GM18867 (cell line): ENCODE measurements at regions not wholly inside any gene's neighbourhood (a gene's known extent, or its start where the extent isn't known, plus 50 kb on each side); places are given as distances from the start of the nearest gene placed in this dataset.

Experiments used
- ATAC-seq: cut with Tn5 transposase; IDR thresholded peaks from one replicate; pipeline ENCODE4 v1.9.1; 2021; ENCODE audit warnings: mild to moderate bottlenecking, moderate library complexity; ENCODE audit not compliant: unreplicated experiment

- ATAC-seq: no peak
Observed at GRCh38 chr15:61743345-61743909, 316.8 kb downstream of the VPS13C start.

- ATAC-seq: no peak
Observed at GRCh38 chr15:61742591-61742990, 317.7 kb downstream of the VPS13C start.

- ATAC-seq: no peak
Observed at GRCh38 chr15:61736790-61737189, 323.5 kb downstream of the VPS13C start.

- no peak for ATAC-seq
Observed at GRCh38 chr15:61731099-61731498, 329.1 kb downstream of the VPS13C start.

GRCh38 chr15:61729646-61730045 is 330.6 kb downstream of the VPS13C start:
- ATAC-seq: no peak

- no peak for ATAC-seq
Observed at GRCh38 chr15:61726166-61726565, 334.1 kb downstream of the VPS13C start.

GRCh38 chr15:61725251-61725650 is 335.0 kb downstream of the VPS13C start:
- no peak for ATAC-seq

GRCh38 chr15:61724251-61724939 is 335.9 kb downstream of the VPS13C start:
- no peak for ATAC-seq

- no peak for ATAC-seq
Observed at GRCh38 chr15:61721418-61721817, 338.8 kb downstream of the VPS13C start.

- ATAC-seq: no peak
Observed at GRCh38 chr15:61720197-61720704, 340.0 kb downstream of the VPS13C start.

GRCh38 chr15:61715082-61715481 is 345.2 kb downstream of the VPS13C start:
- ATAC-seq: no peak

GRCh38 chr15:61712129-61712759 is 348.0 kb downstream of the VPS13C start:
- no peak for ATAC-seq

GRCh38 chr15:61702224-61703020 is 357.8 kb downstream of the VPS13C start:
- no peak for ATAC-seq

GRCh38 chr15:61701455-61701854 is 358.8 kb downstream of the VPS13C start:
- ATAC-seq: no peak

- ATAC-seq: no peak
Observed at GRCh38 chr15:61700803-61701202, 359.4 kb downstream of the VPS13C start.

- ATAC-seq: no peak
Observed at GRCh38 chr15:61697796-61698195, 362.5 kb downstream of the VPS13C start.

- ATAC-seq: no peak
Observed at GRCh38 chr15:61689067-61689466, 371.2 kb downstream of the VPS13C start.

- no peak for ATAC-seq
Observed at GRCh38 chr15:61687651-61688050, 372.6 kb downstream of the VPS13C start.

GRCh38 chr15:61687124-61687523 is 373.1 kb downstream of the VPS13C start:
- ATAC-seq: no peak

GRCh38 chr15:61685971-61686370 is 374.3 kb downstream of the VPS13C start:
- no peak for ATAC-seq

GRCh38 chr15:61685534-61685933 is 374.7 kb downstream of the VPS13C start:
- ATAC-seq: no peak
